ENCODE measurements at regions not wholly inside any gene's neighbourhood (a gene's known extent, or its start where the extent isn't known, plus 50 kb on each side); places are given as distances from the start of the nearest gene placed in this dataset.
"Not testable (repeated sequence)": the region's sequence is repeated elsewhere in the genome, so short reads cannot be mapped to it uniquely, and the experiment has no call there.

DNA sequence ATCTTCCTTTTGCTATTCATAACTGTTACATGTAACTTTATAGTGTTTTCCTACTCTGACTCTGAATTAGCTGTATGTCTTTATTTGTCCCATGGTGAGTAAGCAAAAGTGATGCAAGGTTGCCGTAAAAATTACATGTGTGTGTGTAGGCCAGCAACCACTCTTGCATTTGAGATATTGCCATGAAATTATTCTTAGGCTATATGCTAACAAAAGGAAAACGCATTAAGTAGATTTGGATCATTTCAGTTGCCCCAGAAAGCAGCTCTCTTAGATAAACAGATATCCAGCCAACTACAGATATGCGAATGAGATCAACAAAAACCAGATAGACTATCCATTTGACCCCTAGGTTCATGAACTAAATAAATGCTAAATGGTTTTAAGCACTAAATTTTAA is 73.6 kb downstream of the CYLC2 start:
- no peak for DNase-seq (ENCODE audit: low read depth)

DNA sequence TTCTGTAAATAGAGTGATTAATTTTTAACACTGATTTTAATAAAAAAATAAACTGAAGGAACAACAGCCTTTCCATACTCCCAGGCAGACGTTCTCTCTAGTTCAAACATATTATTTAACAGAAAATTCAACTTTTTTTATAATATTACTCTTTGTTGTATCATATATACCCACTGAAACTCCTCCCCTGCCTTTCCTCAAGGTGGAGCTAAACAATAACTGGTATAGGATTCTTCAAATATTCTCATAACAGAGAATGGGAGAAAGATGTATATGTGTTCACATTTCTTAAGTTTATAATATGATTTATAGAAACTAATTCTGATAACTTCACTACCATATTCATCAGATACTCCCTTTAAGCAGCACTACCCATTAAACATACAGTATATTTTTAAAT is 83.4 kb downstream of the CYLC2 start:
- DNase-seq (ENCODE audit: low read depth): no peak

DNA sequence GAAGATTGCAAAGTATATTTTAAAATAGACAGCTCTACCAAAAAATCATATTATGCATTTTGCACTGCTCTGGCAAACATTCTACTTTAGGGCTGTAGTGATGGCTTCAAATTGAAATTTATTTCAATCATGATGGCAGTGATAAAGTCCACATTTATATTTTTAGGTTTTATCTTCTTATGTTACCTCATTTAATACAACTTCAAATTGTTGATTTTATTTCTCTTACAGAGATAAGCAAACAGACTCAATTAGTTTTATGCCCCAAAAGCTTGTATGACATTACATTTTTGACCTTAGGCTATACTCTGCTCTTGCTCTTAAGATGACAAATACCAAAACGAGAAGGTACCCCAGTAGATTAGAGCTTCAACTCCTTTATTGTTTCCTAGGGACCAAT is 87.4 kb downstream of the CYLC2 start:
- no peak for DNase-seq (ENCODE audit: low read depth)

DNA sequence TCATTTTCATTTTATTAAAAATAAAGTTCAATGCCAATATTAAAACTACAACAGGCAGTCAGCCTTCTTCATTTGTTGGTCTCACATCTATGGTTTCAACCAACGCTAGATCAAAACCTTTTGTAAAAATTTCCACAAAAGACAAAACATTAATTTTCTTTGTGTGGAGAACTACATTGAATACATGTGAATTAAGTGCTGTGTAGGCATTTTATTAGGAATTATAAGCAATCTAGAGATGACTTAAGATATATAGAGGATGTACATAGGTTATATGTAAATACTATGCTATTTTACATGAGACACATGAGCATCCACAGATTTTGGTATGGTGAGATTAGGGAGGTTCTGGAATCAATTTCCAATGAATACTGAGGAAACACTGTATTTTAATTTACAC is 94.2 kb downstream of the CYLC2 start:
- no peak for DNase-seq (ENCODE audit: low read depth)

DNA sequence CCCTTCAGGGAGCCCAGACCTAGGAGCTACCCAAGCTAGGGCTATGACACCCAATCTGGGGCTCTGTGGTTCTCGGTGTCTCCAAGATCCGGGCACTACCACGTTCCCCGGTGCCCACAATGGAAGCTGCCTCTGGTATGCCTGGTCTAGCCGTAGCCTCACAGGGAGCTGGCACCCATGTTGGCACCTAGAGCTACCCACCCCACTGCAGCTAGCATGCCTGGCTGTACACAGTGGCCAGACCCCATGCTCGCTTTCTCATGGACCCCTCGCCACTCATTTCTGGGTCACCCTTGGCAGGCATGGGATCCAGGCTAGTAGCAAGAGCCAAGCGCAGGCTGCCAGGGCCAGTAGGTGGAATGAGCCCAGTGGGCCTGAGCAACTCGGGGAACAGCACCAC is 109.0 kb downstream of the CYLC2 start:
- no peak for DNase-seq (ENCODE audit: low read depth)

- DNase-seq (ENCODE audit: low read depth): no peak
These were observed 121.1 kb downstream of the CYLC2 start for GRCh38 chr9:103116246-103116645.

- DNase-seq (ENCODE audit: low read depth): no peak
These were observed 131.4 kb downstream of the CYLC2 start for GRCh38 chr9:103126494-103126893.

DNA sequence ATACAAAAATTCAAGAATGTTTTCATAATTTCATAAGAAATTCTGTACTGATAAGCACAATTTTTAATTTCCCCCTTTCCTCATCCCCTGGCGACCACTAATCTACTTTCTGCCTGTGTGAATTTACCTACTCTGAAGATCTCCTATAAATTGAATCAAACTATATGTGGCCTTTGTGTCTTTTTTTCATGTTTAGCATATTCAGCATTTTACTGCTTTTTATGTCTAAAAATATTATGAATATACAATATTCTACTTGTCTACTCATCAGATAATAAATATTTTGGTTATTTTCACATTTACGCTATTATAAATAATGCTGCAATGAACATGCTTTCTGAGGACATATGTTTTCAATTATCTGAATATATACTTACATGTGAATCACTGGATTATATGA is 144.8 kb downstream of the CYLC2 start:
- DNase-seq (ENCODE audit: low read depth): no peak

- DNase-seq (ENCODE audit: low read depth): no peak
These were observed 157.3 kb downstream of the CYLC2 start for GRCh38 chr9:103152473-103152872.

DNA sequence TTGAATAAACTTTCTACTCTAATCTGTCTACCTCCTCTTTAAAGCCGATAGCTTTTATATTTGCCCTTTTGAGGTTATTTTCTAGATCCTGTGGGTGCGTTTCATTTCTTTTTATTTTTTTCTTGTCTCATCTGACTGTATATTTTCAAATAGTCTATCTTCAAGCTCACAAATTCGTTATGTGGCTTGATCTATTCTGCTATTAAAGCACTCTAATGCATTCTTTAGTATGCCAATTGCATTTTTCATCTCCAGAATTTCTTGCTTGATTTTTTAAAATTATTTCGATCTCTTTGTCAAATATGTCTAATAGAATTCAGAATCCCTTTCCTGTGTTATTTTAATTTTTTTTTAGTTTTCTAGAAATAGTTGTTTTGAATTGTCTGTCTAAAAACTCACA is 172.4 kb downstream of the CYLC2 start:
- no peak for DNase-seq (ENCODE audit: low read depth)

DNA sequence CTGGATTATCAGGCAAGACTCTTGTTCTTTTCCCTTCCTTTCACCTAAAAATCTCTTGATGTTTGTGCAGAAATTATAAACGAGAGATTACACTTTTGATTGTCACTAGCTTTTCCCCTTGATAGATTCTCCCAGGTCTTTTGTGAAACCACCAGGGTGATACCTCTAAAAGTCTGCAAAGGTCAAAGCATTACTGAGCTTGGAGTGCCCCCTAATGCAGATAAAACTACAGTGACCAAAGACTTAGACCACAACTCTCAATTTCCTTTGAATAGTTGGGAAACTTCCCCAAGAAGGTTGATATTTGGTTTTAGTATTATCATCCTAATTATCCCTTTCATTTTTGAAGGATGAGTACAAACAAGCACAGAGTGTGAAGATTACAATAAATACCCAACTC is 173.1 kb downstream of the CYLC2 start:
- no peak for DNase-seq (ENCODE audit: low read depth)

- DNase-seq (ENCODE audit: low read depth): no peak
These were observed 174.7 kb downstream of the CYLC2 start for GRCh38 chr9:103169798-103170197.

GRCh38 chr9:103183701-103184171 is 188.6 kb downstream of the CYLC2 start:
- peak; percentile 18 for DNase-seq (ENCODE audit: low read depth)

DNA sequence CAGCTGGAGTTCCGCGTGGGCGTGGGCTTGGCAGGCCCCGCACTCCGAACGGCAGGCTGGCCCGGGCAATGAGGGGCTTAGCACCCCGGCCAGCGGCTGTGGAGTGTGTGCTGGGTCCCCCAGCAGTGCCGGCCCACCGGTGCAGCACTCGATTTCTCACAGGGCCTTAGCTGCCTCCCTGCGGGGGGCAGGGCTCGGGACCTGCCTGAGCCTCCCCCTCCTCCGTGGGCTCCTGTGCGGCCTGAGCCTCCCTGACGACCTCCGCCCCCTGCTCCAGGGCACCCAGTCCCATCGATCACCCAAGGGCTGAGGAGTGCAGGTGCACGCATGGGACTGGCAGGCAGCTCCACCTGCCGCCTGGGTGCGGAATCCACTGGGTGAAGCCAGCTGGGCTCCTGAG is 191.8 kb downstream of the CYLC2 start:
- DNase-seq (ENCODE audit: low read depth): no peak

DNA sequence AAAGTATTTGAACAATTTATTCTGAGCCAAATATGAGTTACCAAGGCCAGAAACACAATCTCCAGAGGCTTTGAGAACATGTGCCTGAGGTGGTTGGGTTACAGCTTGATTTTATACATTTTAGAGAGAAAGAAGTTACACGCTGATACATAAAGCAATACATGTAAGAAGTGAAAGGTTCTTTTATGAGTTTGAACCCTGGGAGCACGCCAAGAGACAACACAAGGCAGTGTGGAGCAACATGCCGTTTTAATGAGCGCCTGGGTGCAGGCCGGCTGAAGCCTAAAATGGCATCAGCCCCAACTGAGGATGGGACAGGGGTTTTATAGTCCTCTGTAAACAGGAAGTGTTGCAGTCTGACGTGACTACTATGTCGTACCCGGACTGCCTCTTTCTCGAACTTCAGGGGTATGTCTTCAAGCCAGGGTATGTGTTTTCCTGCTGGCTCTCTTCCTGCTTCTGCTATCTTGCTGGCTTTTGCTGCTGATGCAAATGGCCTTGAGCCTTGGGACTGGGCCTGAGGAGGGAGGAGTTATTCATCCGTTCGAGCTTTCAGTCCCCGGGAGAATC is 193.7 kb downstream of the CYLC2 start:
- DNase-seq (ENCODE audit: low read depth): no peak

DNA sequence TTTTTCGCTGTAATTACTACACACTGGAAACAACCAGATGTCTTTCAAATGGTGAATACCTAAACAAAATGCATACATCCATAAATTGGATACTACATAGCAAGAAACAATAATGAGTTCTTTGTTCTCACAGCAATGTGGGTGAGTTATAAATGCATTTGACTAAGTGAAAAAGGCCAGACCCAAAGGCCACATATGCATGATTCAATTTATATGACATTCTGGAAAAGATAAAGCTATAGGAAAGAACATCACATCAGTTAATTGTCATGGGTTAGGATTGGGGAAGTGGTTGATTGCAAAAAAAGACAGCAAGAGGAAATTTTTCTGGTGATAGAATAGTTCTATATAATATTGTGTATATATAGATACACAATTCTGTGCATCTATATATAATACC is 198.9 kb downstream of the CYLC2 start:
- DNase-seq (ENCODE audit: low read depth): no peak

DNA sequence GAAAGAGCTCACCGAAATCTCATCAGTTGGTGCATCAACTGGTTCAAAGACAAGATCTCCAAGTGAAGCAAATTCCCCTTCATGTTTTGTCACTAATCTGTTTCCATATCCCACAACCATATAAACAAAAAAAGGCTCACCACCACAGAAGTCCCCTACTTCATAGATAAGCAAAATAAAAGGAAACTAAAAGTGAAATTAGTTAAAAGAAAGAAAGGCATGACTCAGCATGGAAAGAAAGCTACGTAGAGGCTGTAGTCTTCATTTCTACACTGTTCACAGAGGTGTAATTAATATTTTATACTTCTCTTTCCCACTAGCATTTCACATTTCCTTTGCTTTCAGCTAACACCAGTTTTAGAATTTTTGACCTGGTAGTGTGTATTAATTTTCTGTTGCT is 208.0 kb downstream of the CYLC2 start:
- DNase-seq (ENCODE audit: low read depth): peak; percentile 35

- not testable (repeated sequence) for DNase-seq (ENCODE audit: low read depth)
These were observed 210.9 kb downstream of the CYLC2 start for GRCh38 chr9:103205881-103206585.

GRCh38 chr9:103210607-103211006 is 215.5 kb downstream of the CYLC2 start:
- DNase-seq (ENCODE audit: low read depth): no peak

DNA sequence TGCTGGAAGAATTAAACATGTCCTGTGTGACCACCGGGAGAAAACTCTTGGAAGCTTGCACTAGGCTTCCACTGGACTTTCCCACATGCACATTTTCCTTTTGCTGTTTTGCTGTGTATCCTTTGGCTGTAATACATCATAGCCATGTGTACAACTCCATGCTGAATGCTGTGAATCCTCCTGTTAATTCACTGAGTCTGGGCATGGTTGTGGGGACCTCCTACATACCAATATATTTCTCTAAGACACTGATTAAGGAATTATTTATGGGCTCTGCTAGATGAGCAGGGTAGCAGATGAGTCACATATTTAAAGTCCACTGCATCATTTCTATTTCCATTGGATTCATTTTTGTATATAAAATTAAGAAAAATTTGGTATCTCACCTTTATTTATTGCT is 220.1 kb downstream of the CYLC2 start:
- DNase-seq (ENCODE audit: low read depth): no peak

DNA sequence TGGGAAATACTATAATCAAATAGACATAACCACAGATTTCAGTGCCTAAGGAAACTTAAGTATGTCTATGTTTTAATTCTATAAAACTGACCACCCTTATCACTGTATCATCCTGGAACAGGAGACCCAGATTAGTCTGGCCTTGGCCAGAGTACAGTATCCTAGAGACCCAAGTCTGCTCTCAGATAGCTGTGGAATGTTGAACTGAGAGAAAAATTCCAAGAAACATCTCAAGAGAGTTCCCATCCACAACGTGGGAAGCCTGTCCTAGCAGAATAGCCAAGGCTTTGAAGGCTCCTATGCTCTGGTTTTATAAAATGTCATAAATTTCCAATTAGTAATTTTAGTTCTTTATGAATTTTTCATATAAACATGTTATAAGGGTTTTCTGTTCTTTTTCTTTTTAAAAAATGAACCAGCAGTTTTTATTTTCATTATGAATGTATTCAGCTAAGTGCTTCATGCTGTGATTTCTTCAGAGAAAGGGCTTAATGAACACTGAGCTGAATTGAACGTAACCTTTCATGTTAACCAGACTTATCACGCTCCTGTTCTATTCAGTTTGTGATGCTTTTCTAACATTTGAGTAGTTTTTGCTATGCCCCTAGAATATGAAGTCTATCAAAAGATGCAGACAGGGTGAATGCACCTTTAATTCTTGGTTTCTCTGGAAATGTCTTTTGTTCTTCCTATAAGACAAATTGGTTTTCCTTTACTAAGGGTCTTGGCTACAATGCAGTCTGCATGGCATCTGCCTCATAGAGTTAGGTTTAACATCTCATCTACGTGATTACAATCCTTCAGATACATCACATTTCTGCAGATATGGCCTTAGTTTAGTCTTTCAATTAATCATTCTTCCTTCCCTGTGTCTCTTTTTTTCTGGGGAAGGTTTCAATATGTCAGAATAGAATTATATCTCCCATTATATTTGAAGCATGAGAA is 230.8 kb downstream of the CYLC2 start:
- no peak for DNase-seq (ENCODE audit: low read depth)

DNA sequence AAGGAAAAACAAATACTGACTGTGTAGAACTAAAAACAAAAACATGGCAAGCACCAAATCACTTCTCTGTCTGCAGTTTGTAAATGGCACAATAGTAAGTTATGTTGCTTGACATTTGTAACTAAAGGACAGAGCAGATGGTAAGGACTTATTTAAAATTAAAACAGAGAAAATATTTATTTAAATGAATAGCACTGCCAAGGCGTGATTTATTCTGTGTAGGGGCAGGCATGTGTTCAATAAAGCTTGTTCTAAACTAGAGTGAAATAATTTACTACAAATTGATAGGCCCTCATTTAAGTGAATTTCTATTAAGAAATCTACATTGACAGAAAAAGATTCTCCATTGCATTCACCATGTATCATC is 231.5 kb downstream of the CYLC2 start:
- DNase-seq (ENCODE audit: low read depth): no peak

Data from RPMI7951 (cell line).